ENCODE measurements at regions not wholly inside any gene's neighbourhood (a gene's known extent, or its start where the extent isn't known, plus 50 kb on each side); places are given as distances from the start of the nearest gene placed in this dataset.

DNA sequence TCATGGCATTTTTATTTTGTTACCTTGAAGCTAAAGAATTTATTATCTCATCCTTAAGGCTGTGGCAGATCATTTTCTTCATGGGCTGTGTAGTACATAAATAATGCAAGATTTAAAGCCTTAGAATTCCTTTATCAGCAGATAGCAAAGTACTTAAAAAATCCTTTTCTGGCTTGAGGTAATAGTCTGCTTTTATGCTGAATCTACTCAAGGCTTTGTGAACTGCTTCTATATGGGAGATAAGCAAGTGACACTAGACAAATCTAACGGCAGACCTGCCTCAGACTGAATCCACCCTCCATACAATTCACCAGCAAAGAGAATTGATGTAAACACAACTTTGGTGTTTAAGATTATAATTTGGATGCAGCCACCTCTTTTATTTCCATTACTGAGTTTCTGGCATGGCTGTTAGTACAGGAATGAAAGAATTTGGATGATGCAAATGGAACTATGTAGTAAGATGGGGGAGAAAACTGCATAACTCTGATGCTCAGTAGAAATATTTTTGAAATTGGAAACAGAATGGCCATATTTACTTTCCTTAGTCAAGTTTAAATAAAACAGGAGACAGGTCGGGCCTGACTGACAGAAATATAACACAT lies 1121.5 kb downstream of the NAALADL2 start:
- TF ChIP-seq, protein P1, sequence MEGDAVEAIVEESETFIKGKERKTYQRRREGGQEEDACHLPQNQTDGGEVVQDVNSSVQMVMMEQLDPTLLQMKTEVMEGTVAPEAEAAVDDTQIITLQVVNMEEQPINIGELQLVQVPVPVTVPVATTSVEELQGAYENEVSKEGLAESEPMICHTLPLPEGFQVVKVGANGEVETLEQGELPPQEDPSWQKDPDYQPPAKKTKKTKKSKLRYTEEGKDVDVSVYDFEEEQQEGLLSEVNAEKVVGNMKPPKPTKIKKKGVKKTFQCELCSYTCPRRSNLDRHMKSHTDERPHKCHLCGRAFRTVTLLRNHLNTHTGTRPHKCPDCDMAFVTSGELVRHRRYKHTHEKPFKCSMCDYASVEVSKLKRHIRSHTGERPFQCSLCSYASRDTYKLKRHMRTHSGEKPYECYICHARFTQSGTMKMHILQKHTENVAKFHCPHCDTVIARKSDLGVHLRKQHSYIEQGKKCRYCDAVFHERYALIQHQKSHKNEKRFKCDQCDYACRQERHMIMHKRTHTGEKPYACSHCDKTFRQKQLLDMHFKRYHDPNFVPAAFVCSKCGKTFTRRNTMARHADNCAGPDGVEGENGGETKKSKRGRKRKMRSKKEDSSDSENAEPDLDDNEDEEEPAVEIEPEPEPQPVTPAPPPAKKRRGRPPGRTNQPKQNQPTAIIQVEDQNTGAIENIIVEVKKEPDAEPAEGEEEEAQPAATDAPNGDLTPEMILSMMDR (conservative IDR thresholded peaks at IDR 0.05; ENCODE audit: low read length), result no peak
- TF ChIP-seq EZH2phosphoT487 (IDR thresholded peaks at IDR 0.05; ENCODE audit: borderline replicate concordance, low read depth, low read length), result no peak
